GM12878 (cell line): ENCODE measurements at regions not wholly inside any gene's neighbourhood (a gene's known extent, or its start where the extent isn't known, plus 50 kb on each side); places are given as distances from the start of the nearest gene placed in this dataset.

Source experiments
- ATAC-seq: fragments of 200-7000 bp; cut with Tn5 transposase; 3 replicates; pipeline ENCODE4 v1.9.1; 2020; ENCODE audit warnings: mild to moderate bottlenecking, moderate library complexity
- BruUV-seq: library from RNA; stranded (reverse); fragments of 400-500 nt; replicated peaks from 2 replicates; lab custom pipeline; 2021; lab: Mats Ljungman, UMichigan
- CTCF ChIA-PET: fragments of 300-600 bp; sonication (Branson Sonifier 250); formaldehyde crosslinking; extraction: SDS; loops from one replicate; lab custom pipeline; 2021; ENCODE audit warnings: inconsistent platforms; lab: Yijun Ruan, JAX
- POLR2A ChIA-PET: fragments of 350-600 bp; formaldehyde crosslinking; extraction: SDS; loops from one replicate; lab custom pipeline; 2021; ENCODE audit warnings: inconsistent platforms; lab: Charles Lee
- RAD21 ChIA-PET: fragments of 300-600 bp; sonication (Branson Sonifier 250); formaldehyde crosslinking; loops from one replicate; lab custom pipeline; 2023; ENCODE audit warnings: antibody characterized with exemption; ENCODE audit not compliant: unreplicated experiment; lab: Charles Lee
- SMC1A ChIA-PET: fragments of 300-600 bp; sonication (Branson Sonifier 250); formaldehyde crosslinking; loops from one replicate; lab custom pipeline; 2023; ENCODE audit not compliant: unreplicated experiment, uncharacterized antibody; lab: Charles Lee
- DNase-seq: peaks from one replicate; pipeline ENCODE4 v3.0.0-alpha.2; 2011; ENCODE audit warnings: low read depth, low spot score
- FAIRE-seq: peaks from 3 replicates; lab custom pipeline; 2011; peaks lifted over from hg19 to GRCh38; lab: Jason Lieb, UNC
- H2AFZ ChIP-seq: 2 replicates; pipeline ENCODE4 v1.6.0; 2011; ENCODE audit warnings: low read depth, low read length, control low read depth; ENCODE audit not compliant: control insufficient read depth
- H3K27ac ChIP-seq: 2 replicates; pipeline ENCODE4 v1.5.1; 2011; ENCODE audit warnings: control low read depth; ENCODE audit not compliant: control insufficient read depth, insufficient read depth
- H3K27me3 ChIP-seq, 2 experiments: replicated peaks in 1 of 2; 2 replicates each; pipeline versions ENCODE4 v1.6.0 to v1.6.1; 2011; ENCODE audit warnings: low read length in 1 of 2; ENCODE audit not compliant: control insufficient read depth in 2 of 2, insufficient read depth in 2 of 2
- H3K36me3 ChIP-seq, 2 experiments: 2 replicates each; pipeline ENCODE4 v1.5.1; 2011; ENCODE audit warnings: low read length in 1 of 2; ENCODE audit not compliant: control insufficient read depth in 2 of 2, insufficient read depth in 2 of 2
- H3K4me1 ChIP-seq: 2 replicates; pipeline ENCODE4 v1.6.1; 2011; ENCODE audit warnings: mild to moderate bottlenecking, low read length, moderate library complexity, mixed read lengths; ENCODE audit not compliant: control insufficient read depth, insufficient read depth
- H3K4me2 ChIP-seq: 2 replicates; pipeline ENCODE4 v1.6.0; 2011; ENCODE audit warnings: control low read depth; ENCODE audit not compliant: control insufficient read depth, insufficient read depth
- H3K4me3 ChIP-seq: fragments of 200-600 bp; sonication (generic); 2 replicates; pipeline ENCODE4 v1.5.1; 2016
- H3K79me2 ChIP-seq: 2 replicates; pipeline ENCODE4 v1.6.0; 2011; ENCODE audit warnings: low read length; ENCODE audit not compliant: control insufficient read depth, insufficient read depth
- H3K9ac ChIP-seq: 2 replicates; pipeline ENCODE4 v1.8.0; 2011; ENCODE audit warnings: low read length, control low read depth, mixed read lengths; ENCODE audit not compliant: control insufficient read depth, insufficient read depth
- H3K9me3 ChIP-seq: replicated peaks from 3 replicates; pipeline ENCODE4 v1.5.1; 2011; ENCODE audit warnings: mild to moderate bottlenecking, low read length; ENCODE audit not compliant: control insufficient read depth, insufficient read depth
- H4K20me1 ChIP-seq: 2 replicates; pipeline ENCODE4 v1.6.0; 2011; ENCODE audit not compliant: control insufficient read depth, insufficient read depth
- CBX5 ChIP-seq: sonication (generic); IDR thresholded peaks from 2 replicates; pipeline ENCODE4 v1.6.1; 2016; ENCODE audit warnings: low read depth, moderate library complexity, mild to moderate bottlenecking, inconsistent platforms
- CEBPB ChIP-seq, 2 experiments: fragments of 150-350 bp in 1 of 2; IDR thresholded peaks; 2 replicates each; pipeline ENCODE4 v1.6.1; 2012 to 2014; ENCODE audit warnings: low read depth in 2 of 2, low read length in 2 of 2, borderline replicate concordance in 1 of 2, inconsistent platforms in 1 of 2
- E4F1 ChIP-seq: fragments of 450-650 bp; IDR thresholded peaks from 2 replicates; pipeline ENCODE4 v1.6.1; 2018; ENCODE audit warnings: borderline replicate concordance, mild to moderate bottlenecking; ENCODE audit not compliant: partially characterized antibody
- ELK1 ChIP-seq: IDR thresholded peaks from 2 replicates; pipeline ENCODE4 v1.6.1; 2012; ENCODE audit warnings: low read depth, low read length, improper control_type of control experiment
- FOS ChIP-seq: IDR thresholded peaks from 3 replicates; pipeline ENCODE4 v1.6.1; 2011; ENCODE audit warnings: borderline replicate concordance; ENCODE audit not compliant: insufficient read length; ENCODE audit errors: extremely low read depth
- FOXK2 ChIP-seq: fragments of 450-650 bp; IDR thresholded peaks from 2 replicates; pipeline ENCODE4 v1.6.1; 2017; ENCODE audit warnings: mild to moderate bottlenecking, moderate library complexity
- MTA2 ChIP-seq: fragments of 450-650 bp; IDR thresholded peaks from 2 replicates; pipeline ENCODE4 v1.6.1; 2016; ENCODE audit warnings: low read depth, mild to moderate bottlenecking, moderate library complexity
- MTA3 ChIP-seq: IDR thresholded peaks from 2 replicates; pipeline ENCODE4 v1.6.1; 2012; ENCODE audit warnings: low read length, inconsistent platforms, borderline replicate concordance
- PAX5 ChIP-seq: IDR thresholded peaks from 2 replicates; pipeline ENCODE4 v1.6.1; 2011; ENCODE audit warnings: low read depth, low read length, borderline replicate concordance
- POLR2A ChIP-seq: IDR thresholded peaks from 2 replicates; pipeline ENCODE4 v1.6.1; 2011; ENCODE audit warnings: low read depth, mild to moderate bottlenecking, low read length
- SIX5 ChIP-seq: IDR thresholded peaks from 2 replicates; pipeline ENCODE4 v1.6.1; 2011; ENCODE audit warnings: mild to moderate bottlenecking, low read depth, low read length, moderate library complexity; ENCODE audit not compliant: severe bottlenecking
- SMC3 ChIP-seq: IDR thresholded peaks from 2 replicates; pipeline ENCODE4 v1.6.1; 2011; ENCODE audit warnings: low read length, improper control_type of control experiment, borderline replicate concordance
- TAF1 ChIP-seq: IDR thresholded peaks from 2 replicates; pipeline ENCODE4 v1.6.1; 2011; ENCODE audit warnings: mild to moderate bottlenecking, low read depth, low read length, borderline replicate concordance
- TCF7 ChIP-seq: IDR thresholded peaks from 2 replicates; pipeline ENCODE4 v1.6.1; 2014; ENCODE audit warnings: antibody characterized with exemption, borderline replicate concordance
- ZBTB40 ChIP-seq: fragments of 450-650 bp; IDR thresholded peaks from 2 replicates; pipeline ENCODE4 v1.6.1; 2016; ENCODE audit warnings: mild to moderate bottlenecking, moderate library complexity, borderline replicate concordance
- ZSCAN29 ChIP-seq: fragments of 450-650 bp; IDR thresholded peaks from 2 replicates; pipeline ENCODE4 v1.6.1; 2017; ENCODE audit warnings: mild to moderate bottlenecking, moderate library complexity
- WGBS: methylation state at CpG from one replicate; pipeline ENCODE4 v1.1.6; 2016; ENCODE audit warnings: low lambda C conversion rate; ENCODE audit not compliant: insufficient replicate concordance, insufficient coverage; ENCODE audit errors: missing lambda C conversion rate; 5-methylcytosine and 5-hydroxymethylcytosine counted together
- in situ Hi-C: fragments of 300-500 bp; cut with MboI; formaldehyde crosslinking; loops from 9 replicates; pipeline ENCODE4 v1.14.3; 2018; ENCODE audit warnings: mixed read lengths
- intact Hi-C: fragments of 100-400 bp; cut with micrococcal nuclease; formaldehyde crosslinking; loops from one replicate; pipeline ENCODE4 v1.14.2; 2022; ENCODE audit not compliant: unreplicated experiment

GRCh38 chr11:92572559-92572958 is 347.9 kb downstream of the FAT3 start (continued):
- TF ChIP-seq ZBTB40 = no peak

- RAD21 ChIA-PET = no interaction called here
- POLR2A ChIA-PET = no interaction called here
- Histone ChIP-seq H3K9me3 (no peaks in the 10 kb centered on the region), H2AFZ (no peak overlapping the region), H4K20me1 (no peaks in the 10 kb centered on the region), H3K4me2 (no peak overlapping the region), H3K4me1 (no peaks in the 10 kb centered on the region), H3K27ac (no peak overlapping the region), H3K36me3 (no peaks in the 10 kb centered on the region), H3K9ac (no peak overlapping the region), H3K4me3 (no peak overlapping the region), H3K27me3 (no peaks in the 10 kb centered on the region), H3K79me2 (no peaks in the 10 kb centered on the region)
- CTCF ChIA-PET = no interaction called here
- no peak for ATAC-seq
- SMC1A ChIA-PET = no interaction called here
- TF ChIP-seq PAX5 (no peak), ZSCAN29 (no peak), SMC3 (no peak), SIX5 (no peak), FOXK2 (no peak), TCF7 (no peak), FOS (no peak), MTA3 (no peak), E4F1 (no peak), CEBPB (IDR thresholded peaks at IDR 0.05; ENCODE audit: borderline replicate concordance in 1 of 2, low read depth in 2 of 2, low read length in 2 of 2) (no peak), TAF1 (no peak), CBX5 (no peak), MTA2 (no peak), ELK1 (no peak), POLR2A (no peak)
- no peak for DNase-seq
- intact Hi-C loops = no loop called here
- no peak for FAIRE-seq
- no TSS peak for BruUV-seq
- in situ Hi-C loops = no loop called here
- 41% methylated on average over 3 of the region's 3 CpGs for WGBS
These were observed 351.7 kb downstream of the FAT3 start for GRCh38 chr11:92576315-92576714.
